GM23338 (cell line): ENCODE measurements at regions not wholly inside any gene's neighbourhood (a gene's known extent, or its start where the extent isn't known, plus 50 kb on each side); places are given as distances from the start of the nearest gene placed in this dataset.

Experiments
- ATAC-seq: fragments of 200-7000 bp; cut with Tn5 transposase; 3 replicates; pipeline ENCODE4 v1.9.1; 2020
- DNase-seq: peaks from one replicate; pipeline ENCODE4 v3.0.0-alpha.2; 2015; ENCODE audit warnings: low spot score
- H2AFZ ChIP-seq: fragments of 200-600 bp; sonication (generic); 2 replicates; pipeline ENCODE4 v1.8.0; 2016; ENCODE audit warnings: antibody characterized with exemption, mild to moderate bottlenecking, moderate library complexity
- H3F3A ChIP-seq: fragments of 200-600 bp; sonication (generic); replicated peaks from 2 replicates; pipeline ENCODE4 v1.8.0; 2017; ENCODE audit warnings: antibody characterized with exemption, mixed run types, low read depth
- H3K27ac ChIP-seq: fragments of 200-600 bp; sonication (generic); 2 replicates; pipeline ENCODE4 v1.6.1; 2016; ENCODE audit warnings: low read depth
- H3K27me3 ChIP-seq: fragments of 200-600 bp; sonication (generic); 2 replicates; pipeline ENCODE4 v1.8.0; 2016; ENCODE audit warnings: mild to moderate bottlenecking, mixed run types, moderate library complexity; ENCODE audit not compliant: insufficient read depth
- H3K36me3 ChIP-seq: fragments of 200-600 bp; sonication (generic); 2 replicates; pipeline ENCODE4 v1.8.0; 2016; ENCODE audit warnings: mild to moderate bottlenecking; ENCODE audit not compliant: insufficient read depth
- H3K4me1 ChIP-seq: fragments of 200-600 bp; sonication (generic); 2 replicates; pipeline ENCODE4 v1.8.0; 2016; ENCODE audit warnings: mild to moderate bottlenecking, moderate library complexity; ENCODE audit not compliant: insufficient read depth
- H3K4me2 ChIP-seq: fragments of 200-600 bp; sonication (generic); 2 replicates; pipeline ENCODE4 v1.7.1; 2017; ENCODE audit warnings: mixed run types
- H3K4me3 ChIP-seq: fragments of 200-600 bp; sonication (generic); 2 replicates; pipeline ENCODE4 v1.6.1; 2016; ENCODE audit warnings: mixed run types
- H3K79me2 ChIP-seq: fragments of 200-600 bp; sonication (generic); replicated peaks from 2 replicates; pipeline ENCODE4 v1.8.0; 2017; ENCODE audit warnings: mild to moderate bottlenecking; ENCODE audit not compliant: insufficient read depth
- H3K9me2 ChIP-seq: fragments of 200-600 bp; sonication (generic); 2 replicates; pipeline ENCODE4 v1.8.0; 2017; ENCODE audit not compliant: insufficient read depth
- H4K20me1 ChIP-seq: fragments of 200-600 bp; sonication (generic); replicated peaks from 2 replicates; pipeline ENCODE4 v1.8.0; 2017; ENCODE audit warnings: mild to moderate bottlenecking; ENCODE audit not compliant: insufficient read depth
- H3K27ac Mint-ChIP-seq: 2 replicates; pipeline ENCODE4 v1.8.0; 2020; ENCODE audit warnings: inconsistent platforms, mild to moderate bottlenecking, moderate library complexity, mixed read lengths
- H3K27me3 Mint-ChIP-seq: 3 replicates; pipeline ENCODE4 v1.8.0; 2022; ENCODE audit warnings: low read depth, mild to moderate bottlenecking, moderate library complexity, mixed read lengths, inconsistent platforms; ENCODE audit not compliant: insufficient read depth, poor library complexity
- H3K36me3 Mint-ChIP-seq: 3 replicates; pipeline ENCODE4 v1.8.0; 2021; ENCODE audit warnings: low read depth, mild to moderate bottlenecking, inconsistent platforms, moderate library complexity, mixed read lengths
- H3K4me1 Mint-ChIP-seq: 3 replicates; pipeline ENCODE4 v1.8.0; 2020; ENCODE audit warnings: mild to moderate bottlenecking, inconsistent platforms, mixed read lengths
- H3K4me3 Mint-ChIP-seq: 3 replicates; pipeline ENCODE4 v1.8.0; 2021; ENCODE audit warnings: moderate library complexity, mild to moderate bottlenecking, inconsistent platforms, mixed read lengths
- H3K9me3 Mint-ChIP-seq: 3 replicates; pipeline ENCODE4 v1.8.0; 2020; ENCODE audit warnings: moderate library complexity, mild to moderate bottlenecking, inconsistent platforms, mixed read lengths
- CREB1 ChIP-seq: fragments of 250-450 bp; sonication (Bioruptor Pico); IDR thresholded peaks from 2 replicates; pipeline ENCODE4 v1.5.0; 2020; ENCODE audit warnings: low read depth, mild to moderate bottlenecking, moderate library complexity
- ETS1 ChIP-seq: IDR thresholded peaks from 2 replicates; pipeline ENCODE4 v1.6.1; 2016; ENCODE audit warnings: antibody characterized with exemption
- EZH2 ChIP-seq: fragments of 200-600 bp; sonication (generic); IDR thresholded peaks from one replicate; pipeline ENCODE4 v1.8.0; 2017; ENCODE audit warnings: antibody characterized with exemption, mild to moderate bottlenecking, low read depth; ENCODE audit not compliant: unreplicated experiment
- EZH2phosphoT487 ChIP-seq: fragments of 200-600 bp; sonication (generic); IDR thresholded peaks from one replicate; pipeline ENCODE4 v1.8.1; 2018; ENCODE audit warnings: antibody characterized with exemption; ENCODE audit not compliant: unreplicated experiment
- JUNB ChIP-seq: IDR thresholded peaks from one replicate; pipeline ENCODE4 v1.6.1; 2016; ENCODE audit warnings: antibody characterized with exemption; ENCODE audit not compliant: unreplicated experiment
- POLR2AphosphoS5 ChIP-seq: IDR thresholded peaks from 2 replicates; pipeline ENCODE4 v1.6.1; 2016; ENCODE audit warnings: antibody characterized with exemption, low read depth
- ZNF114 ChIP-seq: fragments of 250-450 bp; sonication (Bioruptor Pico); IDR thresholded peaks from 2 replicates; pipeline ENCODE4 v1.5.0; 2020; ENCODE audit warnings: mild to moderate bottlenecking, moderate library complexity
- ZNF462 ChIP-seq: fragments of 250-450 bp; sonication (Bioruptor Pico); IDR thresholded peaks from 2 replicates; pipeline ENCODE4 v1.5.0; 2020; ENCODE audit warnings: mild to moderate bottlenecking, moderate library complexity

- Histone ChIP-seq H3K27ac (no peak overlapping the region), H3K4me2 (no peak overlapping the region), H3F3A (no peaks in the 10 kb centered on the region), H3K4me1 (no peaks in the 10 kb centered on the region), H4K20me1 (no peaks in the 10 kb centered on the region), H3K9me2 (no peaks in the 10 kb centered on the region), H3K36me3 (no peaks in the 10 kb centered on the region), H3K79me2 (no peaks in the 10 kb centered on the region), H3K4me3 (no peak overlapping the region), H2AFZ (no peak overlapping the region; the same call in 1 of the 2 replicates), H3K27me3 (no peaks in the 10 kb centered on the region)
- Mint-ChIP-seq H3K4me1 (no peaks in the 10 kb centered on the region), H3K4me3 (no peak overlapping the region), H3K36me3 (no peaks in the 10 kb centered on the region), H3K27me3 (peaks cover 2% of the 10 kb centered on the region), H3K9me3 (peaks cover 5% of the 10 kb centered on the region; the same call in 2 of the 3 replicates), H3K27ac (no peak overlapping the region)
- ATAC-seq (no peak), DNase-seq (no peak)
- TF ChIP-seq JUNB = no peak
- TF ChIP-seq POLR2AphosphoS5 = no peak
- no peak for TF ChIP-seq EZH2phosphoT487
- TF ChIP-seq ZNF114 = no peak
- no peak for TF ChIP-seq CREB1 (CRISPR knock-in tag)
Observed at GRCh38 chr6:66825539-66825938, 1118.5 kb upstream of the EYS start.

- Mint-ChIP-seq H3K9me3 (peaks cover 6% of the 10 kb centered on the region; the same call in 2 of the 3 replicates), H3K4me3 (no peak overlapping the region)
Observed at GRCh38 chr6:66814156-66814555, 1107.1 kb upstream of the EYS start.

GRCh38 chr6:66808771-66809170 lies 1101.7 kb upstream of the EYS start:
- Mint-ChIP-seq H3K9me3 (no peaks in the 10 kb centered on the region; the same call in 2 of the 3 replicates), H3K4me3 (no peak overlapping the region), H3K27ac (no peak overlapping the region), H3K27me3 (no peaks in the 10 kb centered on the region), H3K36me3 (no peaks in the 10 kb centered on the region), H3K4me1 (no peaks in the 10 kb centered on the region)
- Histone ChIP-seq H3K9me2 (no peaks in the 10 kb centered on the region), H3K27ac (no peak overlapping the region), H3K4me3 (no peak overlapping the region), H3K4me2 (no peak overlapping the region), H4K20me1 (no peaks in the 10 kb centered on the region), H3K79me2 (no peaks in the 10 kb centered on the region), H3F3A (no peaks in the 10 kb centered on the region), H2AFZ (no peak overlapping the region), H3K36me3 (no peaks in the 10 kb centered on the region), H3K27me3 (no peaks in the 10 kb centered on the region), H3K4me1 (no peaks in the 10 kb centered on the region)
- ATAC-seq = no peak
- no peak for DNase-seq
- TF ChIP-seq JUNB = no peak
- no peak for TF ChIP-seq EZH2phosphoT487
- TF ChIP-seq POLR2AphosphoS5 = no peak
- TF ChIP-seq CREB1 (CRISPR knock-in tag) = no peak
- no peak for TF ChIP-seq ZNF114
- no peak for TF ChIP-seq ZNF462 (CRISPR knock-in tag)
- no peak for TF ChIP-seq EZH2

More at GRCh38 chr6:66814156-66814555, 1107.1 kb upstream of the EYS start:
- Histone ChIP-seq H2AFZ (no peak overlapping the region), H3K36me3 (no peaks in the 10 kb centered on the region), H3K79me2 (no peaks in the 10 kb centered on the region), H3K27me3 (no peaks in the 10 kb centered on the region), H4K20me1 (no peaks in the 10 kb centered on the region), H3F3A (no peaks in the 10 kb centered on the region), H3K4me2 (no peak overlapping the region), H3K4me3 (no peak overlapping the region), H3K9me2 (no peaks in the 10 kb centered on the region), H3K27ac (no peak overlapping the region), H3K4me1 (no peaks in the 10 kb centered on the region)
- H3K27ac Mint-ChIP-seq = no peak overlapping the region
- DNase-seq (no peak), ATAC-seq (no peak)
- H3K27me3 Mint-ChIP-seq = no peaks in the 10 kb centered on the region
- H3K4me1 Mint-ChIP-seq = no peaks in the 10 kb centered on the region
- H3K36me3 Mint-ChIP-seq = no peaks in the 10 kb centered on the region
- no peak for TF ChIP-seq ETS1
